ENCODE measurements at regions not wholly inside any gene's neighbourhood (a gene's known extent, or its start where the extent isn't known, plus 50 kb on each side); places are given as distances from the start of the nearest gene placed in this dataset.

DNA sequence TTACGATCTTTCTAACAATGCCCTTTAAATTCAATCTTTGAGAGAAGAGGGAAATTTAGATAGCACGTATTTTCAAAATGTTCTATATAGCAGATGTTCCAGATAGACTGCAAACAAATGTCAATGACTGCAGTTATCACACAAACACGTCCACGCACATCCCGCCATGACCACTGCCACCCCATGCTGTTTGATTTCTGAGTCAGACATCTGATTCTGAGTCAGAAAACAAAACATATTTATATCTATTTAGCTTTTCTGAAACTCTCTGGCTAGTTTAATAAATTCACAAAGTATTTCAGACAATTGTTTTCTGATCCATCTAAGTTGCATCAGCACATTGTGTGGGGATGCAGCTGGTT, 105.9 kb upstream of the BCAT1 start:
- TF ChIP-seq POLR2A (IDR thresholded peaks at IDR 0.05; ENCODE audit: low read depth, low read length) (no peak), SPI1 (IDR thresholded peaks at IDR 0.05; ENCODE audit: low read depth, low read length) (no peak), POLR2AphosphoS5 (IDR thresholded peaks at IDR 0.05; ENCODE audit: low read depth, low read length) (no peak; the same call in 1 of the 2 replicates)

All from GM12891 (cell line).